ENCODE measurements at regions not wholly inside any gene's neighbourhood (a gene's known extent, or its start where the extent isn't known, plus 50 kb on each side); places are given as distances from the start of the nearest gene placed in this dataset.

- DNase-seq = no peak
These were observed 226.3 kb upstream of the DACH1 start for GRCh38 chr13:72093262-72093661.

DNA sequence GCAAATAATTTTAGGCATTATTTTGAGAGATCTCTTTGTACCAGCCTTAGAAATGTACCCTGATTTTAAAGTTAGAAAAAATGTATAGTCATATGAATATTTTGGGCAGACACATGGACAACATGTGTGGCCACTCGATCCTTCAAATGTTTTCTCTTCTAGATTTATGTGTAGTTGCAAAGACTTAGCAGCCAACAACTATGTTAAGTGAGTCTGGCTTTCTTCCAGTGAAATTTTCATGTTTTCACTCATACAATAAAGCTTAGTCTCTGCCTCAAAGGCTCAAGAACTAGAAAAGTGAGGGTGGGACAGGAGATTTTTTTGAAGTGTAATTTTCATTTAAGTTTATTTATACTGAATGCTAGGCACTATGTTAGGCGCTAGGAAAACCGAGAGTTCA lies 207.7 kb upstream of the DACH1 start:
- DNase-seq = no peak

GRCh38 chr13:72072261-72072660 lies 205.3 kb upstream of the DACH1 start:
- DNase-seq = no peak

DNA sequence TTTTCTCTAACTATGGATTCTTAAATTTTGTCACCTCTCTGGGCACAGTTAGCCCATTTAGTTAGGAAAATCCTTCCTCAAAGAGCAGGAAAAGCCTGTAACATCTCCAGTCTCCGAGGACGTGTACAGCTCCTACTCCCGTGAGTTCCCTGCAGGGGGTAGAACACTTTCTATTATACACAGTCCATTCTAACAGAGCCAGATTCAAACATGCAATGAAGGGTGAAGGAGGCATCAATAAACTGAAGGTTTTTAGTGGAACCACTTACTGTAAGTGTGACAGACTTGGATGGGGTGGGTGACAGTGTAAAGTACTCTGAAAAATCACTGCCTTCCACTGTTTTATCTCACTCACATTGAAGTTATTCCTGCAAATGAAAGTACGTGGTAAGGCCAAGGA lies 204.7 kb upstream of the DACH1 start:
- DNase-seq = no peak

- no peak for DNase-seq
These were observed 195.6 kb upstream of the DACH1 start for GRCh38 chr13:72062566-72062965.

DNA sequence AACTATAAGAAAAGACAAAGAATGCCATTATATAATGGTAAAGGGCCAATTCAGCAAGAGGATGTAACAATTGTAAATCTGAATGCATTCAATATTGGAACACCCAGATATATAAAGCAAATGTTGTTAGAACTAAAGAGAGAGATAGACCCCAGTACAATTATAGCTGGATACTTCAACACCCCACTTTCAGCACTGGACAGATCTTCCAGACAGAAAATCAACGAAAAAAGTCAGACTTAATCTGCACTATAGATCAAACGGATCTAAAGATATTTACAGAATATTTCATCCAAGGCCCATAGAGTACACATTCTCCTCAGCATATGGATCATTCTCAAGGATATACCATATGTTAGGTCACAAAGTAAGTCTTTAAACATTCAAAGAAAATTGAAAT lies 194.6 kb upstream of the DACH1 start:
- DNase-seq = no peak

GRCh38 chr13:72050251-72050650 lies 183.2 kb upstream of the DACH1 start:
- no peak for DNase-seq

DNA sequence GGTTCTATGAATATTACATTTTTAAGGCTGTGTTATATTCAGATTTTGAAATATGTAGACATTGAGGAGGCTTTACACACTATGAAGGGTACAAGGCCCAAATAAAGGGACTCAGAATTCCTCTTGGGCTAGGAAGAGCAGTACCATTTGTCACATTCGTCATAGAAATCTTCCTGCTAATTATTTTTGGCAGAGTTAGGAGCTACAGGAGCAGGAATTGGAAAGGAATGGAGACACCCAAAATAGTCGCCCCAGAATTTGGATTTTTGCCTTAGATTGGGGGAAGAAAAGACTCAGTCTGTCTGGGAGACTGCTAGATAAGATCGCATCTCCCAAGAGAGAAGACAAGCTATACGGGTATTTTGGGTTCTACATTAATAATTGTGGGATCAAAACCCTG lies 176.4 kb upstream of the DACH1 start:
- no peak for DNase-seq

GRCh38 chr13:72041165-72041564 lies 174.2 kb upstream of the DACH1 start:
- no peak for DNase-seq

- no peak for DNase-seq
These were observed 172.1 kb upstream of the DACH1 start for GRCh38 chr13:72039126-72039525.

GRCh38 chr13:72029981-72030380 lies 163.0 kb upstream of the DACH1 start:
- DNase-seq = no peak

DNA sequence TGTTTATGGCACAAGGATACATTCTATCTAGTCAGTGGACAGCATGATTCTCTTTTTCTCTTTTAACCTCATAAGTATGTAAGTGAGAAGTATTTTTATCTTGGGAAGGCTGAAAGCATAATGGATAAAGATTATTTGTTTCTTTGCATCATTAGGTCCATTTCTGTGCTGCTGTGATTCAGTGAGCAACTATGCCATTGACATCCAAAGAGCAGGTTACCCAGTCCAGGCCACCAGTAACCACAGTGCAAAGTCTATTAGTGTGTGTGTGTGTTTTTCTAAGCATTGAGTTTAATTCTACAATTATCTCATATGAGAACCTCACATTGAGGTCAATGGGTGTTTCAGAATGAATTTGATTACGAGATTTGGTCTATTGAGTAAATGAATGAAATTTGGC lies 158.8 kb upstream of the DACH1 start:
- no peak for DNase-seq

GRCh38 chr13:72023895-72024294 lies 156.9 kb upstream of the DACH1 start:
- no peak for DNase-seq

DNA sequence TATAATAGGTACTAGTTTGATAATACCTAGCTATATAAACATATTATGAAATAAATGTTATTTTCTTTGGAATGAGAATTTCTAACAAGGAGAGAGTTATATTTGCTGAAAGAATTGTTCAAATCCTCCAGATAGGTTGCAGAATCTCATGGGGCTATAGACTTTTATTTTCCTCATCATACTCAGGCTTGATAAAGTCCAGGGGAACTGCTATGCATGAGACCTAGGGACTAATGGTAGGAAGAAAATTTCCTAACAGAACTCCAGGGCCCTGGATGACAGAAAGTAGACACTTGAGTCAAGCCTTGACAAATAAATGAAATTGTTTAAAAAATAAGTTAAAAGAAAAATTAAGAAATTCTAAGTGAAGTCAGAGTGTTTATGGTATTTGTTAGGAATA lies 138.5 kb upstream of the DACH1 start:
- no peak for DNase-seq

- DNase-seq = no peak
These were observed 137.9 kb upstream of the DACH1 start for GRCh38 chr13:72004784-72005374.

DNA sequence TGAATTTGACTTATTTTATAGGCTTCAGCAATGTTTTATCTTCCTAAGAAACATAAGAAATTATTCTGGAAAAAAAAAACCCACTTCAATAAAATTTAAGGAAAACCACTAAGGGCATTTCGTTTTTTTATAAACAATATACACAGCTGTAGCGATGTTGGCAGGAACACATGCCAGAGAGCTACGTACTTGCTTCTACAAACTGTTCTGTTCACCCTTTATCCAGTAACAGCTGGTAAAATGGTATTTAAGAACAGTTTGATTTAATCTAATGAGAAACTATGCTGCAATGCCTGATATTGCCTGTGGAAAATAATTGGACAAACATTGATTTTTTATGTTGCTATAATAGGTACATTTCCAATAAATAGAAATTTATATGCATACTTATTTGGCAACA lies 137.2 kb upstream of the DACH1 start:
- no peak for DNase-seq

- DNase-seq = no peak
These were observed 131.2 kb upstream of the DACH1 start for GRCh38 chr13:71998223-71998622.

DNA sequence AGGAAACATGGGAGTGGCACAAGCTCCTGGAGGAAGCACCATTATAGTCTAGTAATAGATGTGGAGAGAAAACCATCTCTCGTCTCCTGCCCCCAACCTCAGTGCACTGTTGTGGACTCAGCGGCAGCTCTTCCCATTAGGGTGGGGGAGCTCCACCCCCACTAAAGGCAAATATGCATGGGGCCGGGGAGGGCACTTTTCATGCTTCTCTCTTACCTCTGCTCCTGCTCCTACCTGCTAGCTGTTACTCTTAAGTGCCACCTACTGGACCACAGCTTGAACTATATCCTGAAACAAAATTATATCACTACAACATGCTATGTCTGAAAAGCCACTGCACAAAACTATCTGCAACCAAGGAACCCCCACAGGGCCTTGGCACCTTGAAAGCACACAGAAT lies 112.6 kb upstream of the DACH1 start:
- no peak for DNase-seq

GRCh38 chr13:71977028-71977427 lies 110.0 kb upstream of the DACH1 start:
- no peak for DNase-seq

DNA sequence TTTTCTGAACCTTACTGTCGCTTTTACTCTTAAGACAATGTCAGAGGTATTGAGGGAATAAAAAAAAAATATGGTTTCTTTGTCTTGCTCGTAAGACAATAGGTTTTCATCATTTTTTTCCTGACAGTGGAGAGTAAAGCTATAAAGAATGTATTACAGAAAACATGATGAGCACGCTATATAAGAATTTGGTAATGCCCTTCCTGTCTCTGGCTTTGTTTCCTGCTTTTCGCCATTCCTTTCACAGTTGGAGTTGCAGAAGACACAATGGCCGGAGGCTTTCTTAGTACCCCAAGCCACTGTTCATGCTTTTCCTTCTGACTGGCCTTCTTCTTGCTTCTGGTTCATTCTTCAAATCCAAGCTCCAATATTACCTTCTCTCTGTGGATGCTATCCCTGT lies 101.0 kb upstream of the DACH1 start:
- no peak for DNase-seq

- no peak for DNase-seq
These were observed 97.6 kb upstream of the DACH1 start for GRCh38 chr13:71964491-71965100.

DNA sequence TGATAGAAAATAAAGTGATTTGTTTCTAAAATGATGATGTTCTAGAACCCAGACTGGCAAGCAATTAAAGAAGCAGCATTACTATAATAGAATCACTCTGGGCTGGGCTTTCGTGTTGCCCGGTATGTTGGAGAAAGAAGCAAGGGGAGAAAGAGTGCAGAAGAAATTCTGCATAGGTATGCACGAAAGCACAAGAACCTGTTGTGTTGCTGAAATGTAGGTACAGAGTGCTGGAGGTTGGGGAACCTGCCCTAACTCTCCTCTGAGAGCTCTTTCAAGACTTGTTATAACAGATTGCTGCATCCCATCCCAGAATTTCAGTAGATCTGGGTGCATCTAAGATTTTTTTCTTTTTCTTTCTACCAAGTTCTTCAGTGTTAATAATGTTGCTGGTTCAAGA lies 95.7 kb upstream of the DACH1 start:
- no peak for DNase-seq

- DNase-seq = no peak
These were observed 95.1 kb upstream of the DACH1 start for GRCh38 chr13:71962126-71962525.

DNA sequence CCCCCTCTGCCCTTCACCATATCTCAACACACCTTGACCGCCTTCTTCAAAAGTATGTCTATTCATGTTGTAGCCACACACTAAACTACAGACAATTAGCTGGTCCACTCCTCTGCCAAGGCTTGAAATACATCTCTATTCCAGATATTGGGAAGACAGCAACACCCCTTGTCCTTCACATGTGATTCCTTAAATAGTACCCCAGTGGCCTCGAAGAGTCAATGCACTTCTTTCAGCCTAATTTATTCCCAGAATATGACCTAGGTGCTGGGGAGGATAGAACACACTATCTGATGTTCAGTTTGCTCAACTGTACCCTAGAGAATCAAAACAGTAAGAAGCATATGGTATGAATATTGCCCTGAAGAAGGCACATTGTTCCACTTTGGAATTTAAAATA lies 82.4 kb upstream of the DACH1 start:
- DNase-seq = no peak

DNA sequence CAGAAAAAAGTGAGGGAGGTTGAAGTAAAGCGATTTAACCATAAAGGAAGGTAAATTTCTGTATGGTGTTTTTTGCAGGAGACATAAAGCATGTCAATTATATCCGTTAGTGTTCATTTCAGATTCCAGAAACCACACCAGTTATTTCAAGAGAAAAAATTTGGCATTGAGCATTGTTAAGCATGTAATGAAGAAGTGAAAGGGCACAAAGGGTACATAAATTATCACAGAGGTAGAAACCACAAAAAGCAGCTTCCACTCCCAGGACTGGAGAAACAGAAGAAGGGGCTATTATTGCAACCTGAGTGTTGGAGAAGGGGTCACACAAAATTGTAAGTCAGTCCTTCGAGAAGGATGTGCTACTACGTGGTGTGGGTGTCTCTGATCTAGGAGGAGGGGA lies 72.2 kb upstream of the DACH1 start:
- DNase-seq = no peak
